GM12873 (cell line): ENCODE measurements at regions not wholly inside any gene's neighbourhood (a gene's known extent, or its start where the extent isn't known, plus 50 kb on each side); places are given as distances from the start of the nearest gene placed in this dataset.

Source experiments
- TF ChIP-seq, protein P1 (sequence below): IDR thresholded peaks from 2 replicates; pipeline ENCODE4 v1.5.1; 2012; ENCODE audit warnings: low read depth, mild to moderate bottlenecking, moderate library complexity, low read length, control low read depth; ENCODE audit not compliant: insufficient read depth; ENCODE audit errors: missing control alignments

- TF ChIP-seq, protein P1, sequence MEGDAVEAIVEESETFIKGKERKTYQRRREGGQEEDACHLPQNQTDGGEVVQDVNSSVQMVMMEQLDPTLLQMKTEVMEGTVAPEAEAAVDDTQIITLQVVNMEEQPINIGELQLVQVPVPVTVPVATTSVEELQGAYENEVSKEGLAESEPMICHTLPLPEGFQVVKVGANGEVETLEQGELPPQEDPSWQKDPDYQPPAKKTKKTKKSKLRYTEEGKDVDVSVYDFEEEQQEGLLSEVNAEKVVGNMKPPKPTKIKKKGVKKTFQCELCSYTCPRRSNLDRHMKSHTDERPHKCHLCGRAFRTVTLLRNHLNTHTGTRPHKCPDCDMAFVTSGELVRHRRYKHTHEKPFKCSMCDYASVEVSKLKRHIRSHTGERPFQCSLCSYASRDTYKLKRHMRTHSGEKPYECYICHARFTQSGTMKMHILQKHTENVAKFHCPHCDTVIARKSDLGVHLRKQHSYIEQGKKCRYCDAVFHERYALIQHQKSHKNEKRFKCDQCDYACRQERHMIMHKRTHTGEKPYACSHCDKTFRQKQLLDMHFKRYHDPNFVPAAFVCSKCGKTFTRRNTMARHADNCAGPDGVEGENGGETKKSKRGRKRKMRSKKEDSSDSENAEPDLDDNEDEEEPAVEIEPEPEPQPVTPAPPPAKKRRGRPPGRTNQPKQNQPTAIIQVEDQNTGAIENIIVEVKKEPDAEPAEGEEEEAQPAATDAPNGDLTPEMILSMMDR, result no peak
Observed at GRCh38 chr2:192444286-192444838, 249.6 kb upstream of the TMEFF2 start.

DNA sequence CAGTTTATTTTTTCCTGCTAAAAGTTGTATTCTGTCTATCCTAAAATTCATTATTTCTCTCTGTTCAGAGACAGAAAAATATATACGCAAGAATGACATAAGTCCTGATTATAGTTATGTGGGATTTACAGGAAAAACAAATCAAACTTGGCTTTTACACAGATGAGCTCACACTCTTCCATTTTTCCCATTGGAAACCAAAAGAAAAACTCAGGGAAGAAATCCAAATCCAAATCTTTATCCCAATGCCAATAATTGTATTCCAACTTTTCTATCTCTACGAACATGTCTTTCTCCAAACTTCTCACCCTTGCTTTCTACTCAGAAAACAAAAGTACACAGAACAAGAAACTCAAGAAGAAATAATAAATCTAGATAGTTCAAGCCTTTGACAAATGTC, 249.1 kb upstream of the TMEFF2 start:
- TF ChIP-seq, protein P1, result no peak

- TF ChIP-seq, protein P1, result no peak
Observed at GRCh38 chr2:192438239-192438638, 243.5 kb upstream of the TMEFF2 start.

GRCh38 chr2:192437653-192438052, 242.9 kb upstream of the TMEFF2 start:
- TF ChIP-seq, protein P1, result no peak

- TF ChIP-seq, protein P1, result no peak
Observed at GRCh38 chr2:192424243-192424642, 229.5 kb upstream of the TMEFF2 start.

GRCh38 chr2:192419786-192420185, 225.1 kb upstream of the TMEFF2 start:
- TF ChIP-seq, protein P1, result no peak

DNA sequence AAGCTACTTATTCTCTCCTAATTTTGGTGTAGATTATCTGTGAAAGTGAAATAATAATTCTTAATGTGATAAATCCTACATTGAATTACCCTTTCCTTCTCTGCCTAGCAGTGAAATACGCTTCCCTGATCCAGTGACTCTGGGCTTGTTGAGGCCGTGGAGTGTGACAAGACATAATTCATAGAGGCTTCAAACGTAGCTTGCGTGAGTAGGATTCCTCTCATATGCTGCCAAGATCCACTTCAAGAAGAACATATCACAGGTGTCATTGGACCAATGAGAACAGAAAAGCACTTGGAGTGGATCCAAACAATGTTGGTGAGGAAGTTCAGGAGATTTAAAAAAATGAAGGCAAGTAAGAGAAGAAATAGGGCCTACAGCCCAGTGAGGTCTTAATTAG, 221.3 kb upstream of the TMEFF2 start:
- TF ChIP-seq, protein P1, result no peak
